Neural progenitor cell (in vitro differentiated cells): ENCODE measurements at regions not wholly inside any gene's neighbourhood (a gene's known extent, or its start where the extent isn't known, plus 50 kb on each side); places are given as distances from the start of the nearest gene placed in this dataset.

Source experiments
- DNase-seq: peaks from one replicate; pipeline ENCODE4 v3.0.0-alpha.2; 2016; ENCODE audit warnings: low spot score
- H2AFZ ChIP-seq: fragments of 200-600 bp; sonication (generic); replicated peaks from 2 replicates; pipeline ENCODE4 v1.6.1; 2016; ENCODE audit warnings: antibody characterized with exemption
- H3F3A ChIP-seq: fragments of 200-600 bp; sonication (generic); 2 replicates; pipeline ENCODE4 v1.6.1; 2016; ENCODE audit warnings: antibody characterized with exemption, low read depth
- H3K27ac ChIP-seq: fragments of 200-600 bp; sonication (generic); 2 replicates; pipeline ENCODE4 v1.5.1; 2016; ENCODE audit warnings: mild to moderate bottlenecking
- H3K27me3 ChIP-seq: fragments of 200-600 bp; sonication (generic); 2 replicates; pipeline ENCODE4 v1.6.1; 2016; ENCODE audit warnings: mild to moderate bottlenecking, moderate library complexity
- H3K36me3 ChIP-seq: fragments of 200-600 bp; sonication (generic); 2 replicates; pipeline ENCODE4 v1.5.1; 2016
- H3K4me1 ChIP-seq: fragments of 200-600 bp; sonication (generic); 2 replicates; pipeline ENCODE4 v1.6.1; 2016; ENCODE audit warnings: mixed run types
- H3K4me2 ChIP-seq: fragments of 200-600 bp; sonication (generic); 2 replicates; pipeline ENCODE4 v1.6.1; 2016
- H3K4me3 ChIP-seq: fragments of 200-600 bp; sonication (generic); 2 replicates; pipeline ENCODE4 v1.5.1; 2016
- H3K79me2 ChIP-seq: fragments of 200-600 bp; sonication (generic); 2 replicates; pipeline ENCODE4 v1.6.1; 2016; ENCODE audit warnings: low read depth
- H3K9ac ChIP-seq: fragments of 200-600 bp; sonication (generic); 2 replicates; pipeline ENCODE4 v1.6.1; 2016
- H3K9me3 ChIP-seq: fragments of 200-600 bp; sonication (generic); 2 replicates; pipeline ENCODE4 v1.5.1; 2016; ENCODE audit warnings: low read depth
- H4K20me1 ChIP-seq: fragments of 200-600 bp; sonication (generic); 2 replicates; pipeline ENCODE4 v1.6.1; 2016; ENCODE audit warnings: low read depth
- H3K27ac Mint-ChIP-seq: 3 replicates; pipeline ENCODE4 v1.8.0; 2021; ENCODE audit warnings: mixed read lengths
- H3K27me3 Mint-ChIP-seq: 2 replicates; pipeline ENCODE4 v1.8.0; 2022; ENCODE audit warnings: low read depth, mild to moderate bottlenecking, inconsistent platforms, moderate library complexity, mixed read lengths; ENCODE audit not compliant: insufficient read depth
- H3K36me3 Mint-ChIP-seq: 3 replicates; pipeline ENCODE4 v1.8.0; 2021; ENCODE audit warnings: mixed read lengths
- H3K4me1 Mint-ChIP-seq: 3 replicates; pipeline ENCODE4 v1.8.0; 2021; ENCODE audit warnings: mixed read lengths
- H3K4me3 Mint-ChIP-seq: 3 replicates; pipeline ENCODE4 v1.8.0; 2021; ENCODE audit warnings: mild to moderate bottlenecking, moderate library complexity, mixed read lengths
- H3K9me3 Mint-ChIP-seq: 3 replicates; pipeline ENCODE4 v1.8.0; 2020; ENCODE audit warnings: mixed read lengths
- EZH2 ChIP-seq: fragments of 200-600 bp; sonication (generic); IDR thresholded peaks from 2 replicates; pipeline ENCODE4 v1.6.1; 2017; ENCODE audit warnings: antibody characterized with exemption, mild to moderate bottlenecking, moderate library complexity
- EZH2phosphoT487 ChIP-seq: fragments of 200-600 bp; sonication (generic); IDR thresholded peaks from 2 replicates; pipeline ENCODE4 v1.6.1; 2017; ENCODE audit warnings: antibody characterized with exemption
- TF ChIP-seq, protein P1 (sequence below): fragments of 200-600 bp; sonication (generic); IDR thresholded peaks from 2 replicates; pipeline ENCODE4 v1.5.1; 2017; ENCODE audit warnings: antibody characterized with exemption, mild to moderate bottlenecking

GRCh38 chr9:115286411-115286810 is 168.5 kb upstream of the TNC start:
- Mint-ChIP-seq H3K27ac (no peak overlapping the region), H3K4me1 (peaks cover 3% of the 10 kb centered on the region), H3K27me3 (peaks cover 2% of the 10 kb centered on the region), H3K9me3 (no peaks in the 10 kb centered on the region), H3K4me3 (no peak overlapping the region), H3K36me3 (no peaks in the 10 kb centered on the region)
- Histone ChIP-seq H3K27me3 (no peaks in the 10 kb centered on the region), H3K4me1 (no peaks in the 10 kb centered on the region), H3K79me2 (no peaks in the 10 kb centered on the region), H3K9me3 (no peaks in the 10 kb centered on the region), H3K27ac (no peak overlapping the region), H3K4me3 (no peak overlapping the region), H4K20me1 (no peaks in the 10 kb centered on the region), H2AFZ (no peak overlapping the region), H3K36me3 (no peaks in the 10 kb centered on the region), H3F3A (no peaks in the 10 kb centered on the region), H3K9ac (no peak overlapping the region), H3K4me2 (no peak overlapping the region)
- DNase-seq: no peak
- TF ChIP-seq EZH2: no peak
- no peak for TF ChIP-seq EZH2phosphoT487
- TF ChIP-seq, protein P1, sequence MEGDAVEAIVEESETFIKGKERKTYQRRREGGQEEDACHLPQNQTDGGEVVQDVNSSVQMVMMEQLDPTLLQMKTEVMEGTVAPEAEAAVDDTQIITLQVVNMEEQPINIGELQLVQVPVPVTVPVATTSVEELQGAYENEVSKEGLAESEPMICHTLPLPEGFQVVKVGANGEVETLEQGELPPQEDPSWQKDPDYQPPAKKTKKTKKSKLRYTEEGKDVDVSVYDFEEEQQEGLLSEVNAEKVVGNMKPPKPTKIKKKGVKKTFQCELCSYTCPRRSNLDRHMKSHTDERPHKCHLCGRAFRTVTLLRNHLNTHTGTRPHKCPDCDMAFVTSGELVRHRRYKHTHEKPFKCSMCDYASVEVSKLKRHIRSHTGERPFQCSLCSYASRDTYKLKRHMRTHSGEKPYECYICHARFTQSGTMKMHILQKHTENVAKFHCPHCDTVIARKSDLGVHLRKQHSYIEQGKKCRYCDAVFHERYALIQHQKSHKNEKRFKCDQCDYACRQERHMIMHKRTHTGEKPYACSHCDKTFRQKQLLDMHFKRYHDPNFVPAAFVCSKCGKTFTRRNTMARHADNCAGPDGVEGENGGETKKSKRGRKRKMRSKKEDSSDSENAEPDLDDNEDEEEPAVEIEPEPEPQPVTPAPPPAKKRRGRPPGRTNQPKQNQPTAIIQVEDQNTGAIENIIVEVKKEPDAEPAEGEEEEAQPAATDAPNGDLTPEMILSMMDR: no peak

DNA sequence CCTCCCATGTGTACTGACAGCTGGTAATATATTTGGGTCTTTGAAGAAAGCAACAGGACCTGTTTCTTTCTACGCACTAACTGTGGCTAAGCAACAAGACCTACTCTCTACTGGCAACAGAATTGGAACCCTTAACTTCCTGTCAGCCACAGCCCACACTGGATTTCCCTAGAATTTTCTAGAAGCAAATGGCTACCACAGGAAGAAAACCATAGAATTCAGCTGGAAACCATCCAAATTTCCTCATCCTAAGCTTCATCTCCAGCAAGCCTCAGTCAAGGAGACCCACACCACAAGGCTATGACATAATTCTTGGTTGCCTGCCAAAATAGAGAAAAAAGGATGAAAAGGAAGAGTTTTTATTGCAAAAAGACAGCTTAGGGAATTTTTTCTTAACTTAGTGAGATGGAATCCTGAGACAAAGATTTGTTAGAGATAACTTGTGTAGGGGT is 171.8 kb upstream of the TNC start:
- H3K4me1 Mint-ChIP-seq: peaks cover 18% of the 10 kb centered on the region
- Histone ChIP-seq H3K27ac (no peak overlapping the region), H4K20me1 (no peaks in the 10 kb centered on the region), H3K9ac (no peak overlapping the region), H3K9me3 (no peaks in the 10 kb centered on the region), H2AFZ (no peak overlapping the region), H3K4me3 (no peak overlapping the region), H3F3A (no peaks in the 10 kb centered on the region), H3K4me1 (peaks cover 6% of the 10 kb centered on the region), H3K36me3 (no peaks in the 10 kb centered on the region), H3K27me3 (no peaks in the 10 kb centered on the region), H3K79me2 (no peaks in the 10 kb centered on the region), H3K4me2 (no peak overlapping the region)
- no peak overlapping the region for H3K4me3 Mint-ChIP-seq
- no peak overlapping the region for H3K27ac Mint-ChIP-seq
- H3K27me3 Mint-ChIP-seq: no peaks in the 10 kb centered on the region
- no peaks in the 10 kb centered on the region for H3K36me3 Mint-ChIP-seq
- no peaks in the 10 kb centered on the region for H3K9me3 Mint-ChIP-seq
- TF ChIP-seq EZH2phosphoT487 (no peak), EZH2 (no peak)
- TF ChIP-seq, protein P1: no peak
- no peak for DNase-seq

DNA sequence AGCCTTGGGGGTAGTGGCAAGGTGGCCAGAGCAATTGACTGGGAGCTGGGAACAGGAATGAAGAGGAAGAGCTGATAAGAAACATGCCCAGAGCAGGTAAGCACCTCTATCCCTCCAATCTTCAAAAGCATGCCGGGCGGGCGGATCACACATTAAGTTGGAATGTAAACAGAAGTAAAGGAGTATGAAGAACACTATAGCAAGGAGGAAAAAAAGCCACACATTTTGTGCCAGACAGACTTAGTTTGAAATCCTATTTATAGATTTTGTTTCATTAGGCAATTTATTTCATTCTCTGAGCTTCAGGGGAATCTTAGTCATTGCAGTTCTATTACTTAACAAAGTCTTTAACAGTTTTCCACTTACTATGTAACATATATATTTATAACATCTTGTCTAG is 173.9 kb upstream of the TNC start:
- no peak for TF ChIP-seq EZH2
- TF ChIP-seq, protein P1: no peak
- no peak for TF ChIP-seq EZH2phosphoT487
- no peaks in the 10 kb centered on the region for H3K36me3 ChIP-seq
- H3K4me3 Mint-ChIP-seq: no peak overlapping the region
- no peaks in the 10 kb centered on the region for H3K9me3 Mint-ChIP-seq
- H3K27ac ChIP-seq: no peak overlapping the region
- H3K79me2 ChIP-seq: no peaks in the 10 kb centered on the region
- peaks cover 6% of the 10 kb centered on the region for H3K4me1 ChIP-seq
- no peak overlapping the region for H2AFZ ChIP-seq
- H3K4me3 ChIP-seq: no peak overlapping the region
- no peak for DNase-seq
- H3F3A ChIP-seq: no peaks in the 10 kb centered on the region
- H3K4me1 Mint-ChIP-seq: peaks cover 18% of the 10 kb centered on the region
- H4K20me1 ChIP-seq: no peaks in the 10 kb centered on the region
- H3K27me3 ChIP-seq: no peaks in the 10 kb centered on the region
- H3K4me2 ChIP-seq: no peak overlapping the region
- H3K9ac ChIP-seq: no peak overlapping the region
- no peaks in the 10 kb centered on the region for H3K27me3 Mint-ChIP-seq
- no peaks in the 10 kb centered on the region for H3K36me3 Mint-ChIP-seq
- H3K27ac Mint-ChIP-seq: no peak overlapping the region
- no peaks in the 10 kb centered on the region for H3K9me3 ChIP-seq
